IMR-90 (cell line): ENCODE measurements at regions not wholly inside any gene's neighbourhood (a gene's known extent, or its start where the extent isn't known, plus 50 kb on each side); places are given as distances from the start of the nearest gene placed in this dataset.

Experiments used
- ATAC-seq: fragments of 200-7000 bp; cut with Tn5 transposase; 2 replicates; pipeline ENCODE4 v1.9.1; 2020; ENCODE audit warnings: low read depth, mild to moderate bottlenecking, moderate library complexity
- BruUV-seq: library from RNA; stranded (reverse); fragments of 400-500 nt; replicated peaks from 2 replicates; lab custom pipeline; 2021; lab: Mats Ljungman, UMichigan
- CTCF ChIA-PET: fragments of 300-600 bp; formaldehyde crosslinking; extraction: SDS; loops from one replicate; lab custom pipeline; 2021; ENCODE audit warnings: antibody characterized with exemption; lab: Yijun Ruan, JAX
- POLR2A ChIA-PET: fragments of 300-600 bp; sonication (Branson Sonifier 250); formaldehyde crosslinking; loops from one replicate; lab custom pipeline; 2022; ENCODE audit warnings: antibody characterized with exemption; ENCODE audit not compliant: unreplicated experiment; lab: Charles Lee
- DNase-seq: peaks from one replicate; pipeline ENCODE4 v3.0.0; 2013
- H2AFZ ChIP-seq: replicated peaks from 2 replicates; pipeline ENCODE3; 2013; ENCODE audit warnings: low read length, mild to moderate bottlenecking; ENCODE audit not compliant: poor library complexity
- H2AK5ac ChIP-seq: 2 replicates; pipeline ENCODE4 v1.6.1; 2013; ENCODE audit warnings: low read depth, low read length, inconsistent platforms
- H2AK9ac ChIP-seq: replicated peaks from 2 replicates; pipeline ENCODE3; 2013; ENCODE audit warnings: mild to moderate bottlenecking, low read depth, low read length, moderate library complexity; ENCODE audit not compliant: poor library complexity
- H2BK120ac ChIP-seq: 2 replicates; pipeline ENCODE4 v1.6.1; 2013; ENCODE audit warnings: low read depth, low read length, inconsistent platforms
- H2BK15ac ChIP-seq: 3 replicates; pipeline ENCODE4 v1.6.1; 2013; ENCODE audit warnings: low read depth, low read length, inconsistent platforms
- H2BK20ac ChIP-seq: 2 replicates; pipeline ENCODE4 v1.6.1; 2013; ENCODE audit warnings: low read depth, mild to moderate bottlenecking, inconsistent platforms, low read length, moderate library complexity
- H2BK5ac ChIP-seq: 2 replicates; pipeline ENCODE4 v1.6.1; 2013; ENCODE audit warnings: mild to moderate bottlenecking, low read depth, low read length, inconsistent platforms; ENCODE audit not compliant: poor library complexity, severe bottlenecking
- H3K14ac ChIP-seq: replicated peaks from 2 replicates; pipeline ENCODE4 v1.6.1; 2013; ENCODE audit warnings: low read depth, low read length, inconsistent platforms
- H3K18ac ChIP-seq: 2 replicates; pipeline ENCODE4 v1.6.1; 2013; ENCODE audit warnings: low read depth, low read length, control low read depth
- H3K23ac ChIP-seq: 2 replicates; pipeline ENCODE4 v1.6.1; 2013; ENCODE audit warnings: low read depth, low read length, inconsistent platforms
- H3K27ac ChIP-seq: 2 replicates; pipeline ENCODE4 v1.5.1; 2013; ENCODE audit warnings: mild to moderate bottlenecking, control low read depth, low read length; ENCODE audit not compliant: insufficient read depth
- H3K27me3 ChIP-seq: 2 replicates; pipeline ENCODE4 v1.6.1; 2013; ENCODE audit warnings: low read length; ENCODE audit not compliant: control insufficient read depth, insufficient read depth
- H3K36me3 ChIP-seq: 2 replicates; pipeline ENCODE4 v1.6.1; 2013; ENCODE audit warnings: low read length, mixed read lengths; ENCODE audit not compliant: control insufficient read depth, insufficient read depth
- H3K4ac ChIP-seq: 2 replicates; pipeline ENCODE4 v1.6.1; 2013; ENCODE audit warnings: low read depth, low read length, inconsistent platforms
- H3K4me1 ChIP-seq: 2 replicates; pipeline ENCODE4 v1.6.1; 2013; ENCODE audit warnings: low read length, mixed read lengths; ENCODE audit not compliant: control insufficient read depth, insufficient read depth
- H3K4me2 ChIP-seq: 2 replicates; pipeline ENCODE4 v1.6.1; 2013; ENCODE audit warnings: low read depth, mild to moderate bottlenecking, control low read depth, low read length, moderate library complexity
- H3K4me3 ChIP-seq: 2 replicates; pipeline ENCODE4 v1.5.1; 2013; ENCODE audit warnings: low read depth, mild to moderate bottlenecking, control low read depth, low read length, moderate library complexity; ENCODE audit not compliant: insufficient read depth
- H3K56ac ChIP-seq: 2 replicates; pipeline ENCODE4 v1.6.1; 2013; ENCODE audit warnings: low read length, inconsistent platforms; ENCODE audit not compliant: insufficient read depth; ENCODE audit errors: extremely low read depth
- H3K79me1 ChIP-seq, 2 experiments: 2 replicates each; pipeline ENCODE4 v1.6.1; 2013; ENCODE audit warnings: low read length in 2 of 2, inconsistent platforms in 1 of 2, low read depth in 1 of 2
- H3K9ac ChIP-seq: 2 replicates; pipeline ENCODE4 v1.6.1; 2013; ENCODE audit warnings: low read depth, low read length, control low read depth
- H3K9me1 ChIP-seq: 2 replicates; pipeline ENCODE4 v1.6.1; 2013; ENCODE audit warnings: low read length, inconsistent platforms; ENCODE audit not compliant: insufficient read depth
- H3K9me3 ChIP-seq: 2 replicates; pipeline ENCODE4 v1.6.1; 2013; ENCODE audit warnings: low read length; ENCODE audit not compliant: control insufficient read depth, insufficient read depth
- H4K20me1 ChIP-seq: 2 replicates; pipeline ENCODE4 v1.6.1; 2013; ENCODE audit warnings: low read length, inconsistent platforms; ENCODE audit not compliant: insufficient read depth
- H4K5ac ChIP-seq: 2 replicates; pipeline ENCODE4 v1.6.1; 2013; ENCODE audit warnings: mild to moderate bottlenecking, low read depth, low read length, control low read depth
- H4K8ac ChIP-seq, 2 experiments: 2 replicates each; pipeline ENCODE4 v1.6.1; 2013; ENCODE audit warnings: low read depth in 2 of 2, low read length in 2 of 2, control low read depth in 1 of 2, inconsistent platforms in 1 of 2
- H4K91ac ChIP-seq: 2 replicates; pipeline ENCODE4 v1.6.1; 2013; ENCODE audit warnings: low read depth, low read length, inconsistent platforms; ENCODE audit not compliant: insufficient read depth
- RAD21 ChIP-seq: IDR thresholded peaks from 2 replicates; pipeline ENCODE4 v1.6.1; 2012; ENCODE audit warnings: low read length, improper control_type of control experiment
- WGBS, 2 experiments: methylation state at CpG; one replicate each; pipeline versions ENCODE4 v1.1.5 to v1.1.7; 2013; ENCODE audit warnings: missing lambda C conversion rate in 2 of 2; ENCODE audit not compliant: insufficient read length in 1 of 2; ENCODE audit errors: extremely low coverage in 2 of 2; 5-methylcytosine and 5-hydroxymethylcytosine counted together
- dilution Hi-C: fragments of 300-500 bp; cut with HindIII; formaldehyde crosslinking; loops from one replicate; pipeline ENCODE4 v1.14.3; 2018; ENCODE audit warnings: low sequenced_read_pairs; ENCODE audit not compliant: unreplicated experiment
- in situ Hi-C: fragments of 300-500 bp; cut with MboI; formaldehyde crosslinking; loops from 3 replicates; pipeline ENCODE4 v1.14.3; 2019; ENCODE audit warnings: low sequenced_read_pairs, inconsistent platforms, mixed read lengths
- intact Hi-C: fragments of 100-400 bp; cut with micrococcal nuclease; formaldehyde crosslinking; loops from 2 replicates; pipeline ENCODE4 v1.10.0; 2022
- TF ChIP-seq, protein P1 (sequence below): conservative IDR thresholded peaks from 2 replicates; pipeline ENCODE4 v1.5.1; 2012; ENCODE audit warnings: mild to moderate bottlenecking, low read depth, low read length, improper control_type of control experiment
- TF ChIP-seq, protein P2 (sequence below): fragments of 150-350 bp; IDR thresholded peaks from 2 replicates; pipeline ENCODE4 v1.6.1; 2017; ENCODE audit warnings: mild to moderate bottlenecking, antibody characterized with exemption, low read length, low read depth

DNA sequence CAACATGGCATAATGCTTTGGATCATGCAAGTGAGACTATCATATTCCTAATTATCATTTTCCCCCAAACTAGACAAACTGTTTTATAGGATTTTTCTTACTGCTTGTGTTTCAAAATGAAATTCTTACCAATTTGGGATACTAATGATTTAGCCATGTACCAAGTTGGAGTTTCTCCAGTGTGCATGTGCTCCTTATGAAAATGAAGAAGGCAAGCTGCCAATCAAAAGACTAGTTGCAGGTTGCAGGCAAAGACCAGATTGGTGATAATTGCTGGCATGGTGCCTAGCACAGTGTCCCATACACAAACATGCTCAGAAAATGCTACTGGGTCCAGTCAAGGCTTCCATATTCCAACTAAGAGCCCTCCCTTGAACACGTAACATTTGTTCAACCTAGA is 771.8 kb upstream of the FANCL start:
- no peaks in the 10 kb centered on the region for H4K20me1 ChIP-seq
- ChIA-PET POLR2A (no interaction called here), CTCF (interaction anchor here (1.2 kb wide), 1 partner anchor 12 kb away, joined by 3 read pairs; no protein-coding TSS in a partner anchor)
- ATAC-seq (no peak), DNase-seq (no peak)
- H2AK5ac ChIP-seq = no peak overlapping the region
- no peak overlapping the region for H3K4me3 ChIP-seq
- no CpG with 5 or more reads among the region's 1 CpG for WGBS, 2 experiments
- H3K27me3 ChIP-seq = no peaks in the 10 kb centered on the region
- H3K36me3 ChIP-seq = no peaks in the 10 kb centered on the region
- H2BK120ac ChIP-seq = no peak overlapping the region
- dilution Hi-C loops = no loop called here
- no peak overlapping the region for H3K18ac ChIP-seq
- no peak for TF ChIP-seq RAD21
- TF ChIP-seq, protein P1, sequence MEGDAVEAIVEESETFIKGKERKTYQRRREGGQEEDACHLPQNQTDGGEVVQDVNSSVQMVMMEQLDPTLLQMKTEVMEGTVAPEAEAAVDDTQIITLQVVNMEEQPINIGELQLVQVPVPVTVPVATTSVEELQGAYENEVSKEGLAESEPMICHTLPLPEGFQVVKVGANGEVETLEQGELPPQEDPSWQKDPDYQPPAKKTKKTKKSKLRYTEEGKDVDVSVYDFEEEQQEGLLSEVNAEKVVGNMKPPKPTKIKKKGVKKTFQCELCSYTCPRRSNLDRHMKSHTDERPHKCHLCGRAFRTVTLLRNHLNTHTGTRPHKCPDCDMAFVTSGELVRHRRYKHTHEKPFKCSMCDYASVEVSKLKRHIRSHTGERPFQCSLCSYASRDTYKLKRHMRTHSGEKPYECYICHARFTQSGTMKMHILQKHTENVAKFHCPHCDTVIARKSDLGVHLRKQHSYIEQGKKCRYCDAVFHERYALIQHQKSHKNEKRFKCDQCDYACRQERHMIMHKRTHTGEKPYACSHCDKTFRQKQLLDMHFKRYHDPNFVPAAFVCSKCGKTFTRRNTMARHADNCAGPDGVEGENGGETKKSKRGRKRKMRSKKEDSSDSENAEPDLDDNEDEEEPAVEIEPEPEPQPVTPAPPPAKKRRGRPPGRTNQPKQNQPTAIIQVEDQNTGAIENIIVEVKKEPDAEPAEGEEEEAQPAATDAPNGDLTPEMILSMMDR = no peak
- TF ChIP-seq, protein P2, sequence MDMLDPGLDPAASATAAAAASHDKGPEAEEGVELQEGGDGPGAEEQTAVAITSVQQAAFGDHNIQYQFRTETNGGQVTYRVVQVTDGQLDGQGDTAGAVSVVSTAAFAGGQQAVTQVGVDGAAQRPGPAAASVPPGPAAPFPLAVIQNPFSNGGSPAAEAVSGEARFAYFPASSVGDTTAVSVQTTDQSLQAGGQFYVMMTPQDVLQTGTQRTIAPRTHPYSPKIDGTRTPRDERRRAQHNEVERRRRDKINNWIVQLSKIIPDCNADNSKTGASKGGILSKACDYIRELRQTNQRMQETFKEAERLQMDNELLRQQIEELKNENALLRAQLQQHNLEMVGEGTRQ = no peak
- intact Hi-C loops = no loop called here
- no peak overlapping the region for H3K14ac ChIP-seq
- no peaks in the 10 kb centered on the region for H3K9me3 ChIP-seq
- no peaks in the 10 kb centered on the region for H3K4me1 ChIP-seq
- H3K9me1 ChIP-seq = no peaks in the 10 kb centered on the region
- H2BK15ac ChIP-seq = no peak overlapping the region
- no peak overlapping the region for H2BK5ac ChIP-seq
- no peak overlapping the region for H4K8ac ChIP-seq
- no peak overlapping the region for H3K27ac ChIP-seq
- H2BK20ac ChIP-seq = no peak overlapping the region
- H4K5ac ChIP-seq = no peak overlapping the region
- H2AK9ac ChIP-seq = no peak overlapping the region
- in situ Hi-C loops = no loop called here
- no peaks in the 10 kb centered on the region for H3K79me1 ChIP-seq
- H3K4ac ChIP-seq = no peak overlapping the region
- BruUV-seq = no TSS peak
- no peak overlapping the region for H3K23ac ChIP-seq
- no peak overlapping the region for H2AFZ ChIP-seq
- H4K91ac ChIP-seq = no peak overlapping the region
- H3K9ac ChIP-seq = no peak overlapping the region
- no peak overlapping the region for H3K4me2 ChIP-seq
- H3K56ac ChIP-seq = no peak overlapping the region
